Ishikawa (cell line): ENCODE measurements at regions not wholly inside any gene's neighbourhood (a gene's known extent, or its start where the extent isn't known, plus 50 kb on each side); places are given as distances from the start of the nearest gene placed in this dataset.

Experiments used
- CEBPB ChIP-seq: IDR thresholded peaks from 2 replicates; pipeline ENCODE4 v1.6.1; 2012
- CREB1 ChIP-seq: IDR thresholded peaks from 2 replicates; pipeline ENCODE4 v1.6.1; 2012; ENCODE audit warnings: low read depth
- EGR1 ChIP-seq: IDR thresholded peaks from 2 replicates; pipeline ENCODE4 v1.6.1; 2012
- EP300 ChIP-seq: IDR thresholded peaks from 2 replicates; pipeline ENCODE4 v1.6.1; 2012; ENCODE audit warnings: borderline replicate concordance
- FOXM1 ChIP-seq: IDR thresholded peaks from 2 replicates; pipeline ENCODE4 v1.6.1; 2012; ENCODE audit warnings: low read depth, borderline replicate concordance
- MAX ChIP-seq: IDR thresholded peaks from 2 replicates; pipeline ENCODE4 v1.6.1; 2012
- NFIC ChIP-seq: IDR thresholded peaks from 2 replicates; pipeline ENCODE4 v1.6.1; 2012
- RAD21 ChIP-seq: IDR thresholded peaks from 2 replicates; pipeline ENCODE4 v1.6.1; 2012; ENCODE audit warnings: low read depth
- REST ChIP-seq: IDR thresholded peaks from 2 replicates; pipeline ENCODE4 v1.6.1; 2012; ENCODE audit warnings: low read depth, mild to moderate bottlenecking
- TAF1 ChIP-seq: IDR thresholded peaks from 2 replicates; pipeline ENCODE4 v1.6.1; 2012; ENCODE audit warnings: low read depth, mild to moderate bottlenecking
- TCF12 ChIP-seq: IDR thresholded peaks from 2 replicates; pipeline ENCODE4 v1.6.1; 2012; ENCODE audit warnings: low read depth
- TEAD4 ChIP-seq: IDR thresholded peaks from 2 replicates; pipeline ENCODE4 v1.6.1; 2012
- USF1 ChIP-seq: IDR thresholded peaks from 2 replicates; pipeline ENCODE4 v1.6.1; 2012
- YY1 ChIP-seq: IDR thresholded peaks from 2 replicates; pipeline ENCODE4 v1.6.1; 2012; ENCODE audit warnings: low read depth
- ZBTB7A ChIP-seq: IDR thresholded peaks from 2 replicates; pipeline ENCODE4 v1.6.1; 2012; ENCODE audit warnings: low read depth

- TF ChIP-seq RAD21 (no peak), USF1 (no peak), EP300 (no peak), TCF12 (no peak), TAF1 (no peak), CEBPB (no peak), REST (no peak), NFIC (no peak), TEAD4 (no peak), YY1 (no peak), ZBTB7A (no peak), FOXM1 (no peak), CREB1 (no peak), EGR1 (no peak), MAX (no peak)
These were observed 51.9 kb upstream of the TSPAN11 start for GRCh38 chr12:30874455-30875321.

DNA sequence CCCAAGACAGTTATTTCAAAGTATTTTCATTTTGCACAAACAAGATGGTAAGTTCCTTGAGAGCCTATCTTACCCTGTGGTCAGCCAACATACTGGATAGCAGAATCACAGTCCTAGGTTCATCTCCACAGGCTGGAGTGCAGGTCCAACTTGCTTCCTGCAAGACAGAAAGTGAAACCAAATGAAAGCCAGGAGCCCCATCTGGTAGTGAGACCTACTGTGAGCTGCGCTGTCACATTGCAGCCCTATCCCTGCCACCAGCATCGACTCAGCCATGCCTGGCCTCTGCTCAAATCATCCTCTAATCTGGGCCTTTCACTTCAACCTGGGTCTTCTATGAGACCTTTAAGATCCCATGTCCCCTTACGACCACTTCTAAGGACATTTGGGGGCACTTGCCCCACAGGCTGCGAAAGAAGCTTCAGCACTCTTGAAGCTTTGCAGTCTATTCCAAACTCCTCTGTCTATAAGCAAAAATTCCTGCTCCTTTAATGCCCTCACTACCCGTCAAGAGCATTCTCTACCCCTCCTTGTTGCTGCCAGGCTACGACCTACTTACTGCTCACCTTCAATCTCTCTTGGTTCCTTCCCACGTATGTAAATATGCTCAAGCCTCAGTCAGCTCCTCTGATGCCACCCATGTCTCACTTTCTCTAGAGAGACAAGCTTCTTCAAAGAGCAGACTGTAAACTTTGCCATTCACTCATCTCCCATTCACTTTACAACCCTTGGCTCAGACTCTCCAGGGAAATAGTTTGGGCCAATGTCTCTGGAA, 55.9 kb upstream of the TSPAN11 start:
- TF ChIP-seq REST (no peak), FOXM1 (no peak), CREB1 (no peak)

- TF ChIP-seq REST (no peak), FOXM1 (no peak), TAF1 (no peak), ZBTB7A (no peak), TEAD4 (no peak), CREB1 (no peak), TCF12 (no peak)
These were observed 59.1 kb upstream of the TSPAN11 start for GRCh38 chr12:30867415-30867814.

GRCh38 chr12:30866256-30866655, 60.3 kb upstream of the TSPAN11 start:
- TF ChIP-seq CEBPB (no peak), REST (no peak), TCF12 (no peak), EGR1 (no peak), NFIC (no peak), USF1 (no peak), TEAD4 (no peak), RAD21 (no peak), EP300 (no peak), CREB1 (no peak), ZBTB7A (no peak), FOXM1 (no peak), YY1 (no peak), MAX (no peak), TAF1 (no peak)
